NCI-H446 treated with DMSO at 0.1 percent for 48 hours (cell line): ENCODE measurements at regions not wholly inside any gene's neighbourhood (a gene's known extent, or its start where the extent isn't known, plus 50 kb on each side); places are given as distances from the start of the nearest gene placed in this dataset.

Experiments
- DNase-seq: peaks from one replicate; lab custom pipeline; 2025; lab: John Stamatoyannopoulos, UW

- no peak for DNase-seq
Measured at GRCh38 chr3:72322264-72322976, 525.8 kb downstream of the SHQ1 start.

GRCh38 chr3:72320955-72321303 is 527.3 kb downstream of the SHQ1 start:
- no peak for DNase-seq

- no peak for DNase-seq
Measured at GRCh38 chr3:72320095-72320954, 527.9 kb downstream of the SHQ1 start.

GRCh38 chr3:72319194-72320094 is 528.8 kb downstream of the SHQ1 start:
- no peak for DNase-seq

- no peak for DNase-seq
Measured at GRCh38 chr3:72318504-72319193, 529.6 kb downstream of the SHQ1 start.

- DNase-seq: no peak
Measured at GRCh38 chr3:72317491-72317890, 530.8 kb downstream of the SHQ1 start.

- DNase-seq: no peak
Measured at GRCh38 chr3:72316501-72317279, 531.6 kb downstream of the SHQ1 start.

- DNase-seq: no peak
Measured at GRCh38 chr3:72313308-72313707, 528.4 kb upstream of the PROK2 start.

- no peak for DNase-seq
Measured at GRCh38 chr3:72312339-72312738, 527.4 kb upstream of the PROK2 start.

- DNase-seq: no peak
Measured at GRCh38 chr3:72311425-72311824, 526.5 kb upstream of the PROK2 start.

- no peak for DNase-seq
Measured at GRCh38 chr3:72310419-72311380, 525.8 kb upstream of the PROK2 start.

- DNase-seq: no peak
Measured at GRCh38 chr3:72309661-72310418, 524.9 kb upstream of the PROK2 start.

GRCh38 chr3:72308641-72309040 is 523.7 kb upstream of the PROK2 start:
- no peak for DNase-seq

GRCh38 chr3:72307438-72308115 is 522.6 kb upstream of the PROK2 start:
- no peak for DNase-seq

- peak; percentile 26 for DNase-seq
Measured at GRCh38 chr3:72306800-72307341, 521.9 kb upstream of the PROK2 start.

- no peak for DNase-seq
Measured at GRCh38 chr3:72303926-72304325, 519.0 kb upstream of the PROK2 start.

GRCh38 chr3:72301779-72302178 is 516.8 kb upstream of the PROK2 start:
- DNase-seq: no peak

- DNase-seq: no peak
Measured at GRCh38 chr3:72300621-72301020, 515.7 kb upstream of the PROK2 start.
